Adrenal gland (tissue), 9 donors: ENCODE measurements at regions not wholly inside any gene's neighbourhood (a gene's known extent, or its start where the extent isn't known, plus 50 kb on each side); places are given as distances from the start of the nearest gene placed in this dataset.

Experiments
- DNase-seq, 7 donors: peaks; one replicate each; pipeline ENCODE4 v3.0.0-alpha.2; 2019 to 2020
- H3K27ac ChIP-seq, 5 donors: fragments of 200-600 bp; sonication (generic) in 4 of 5; 1 replicate in 3 of 5; 2 replicates in 2 of 5; pipeline versions ENCODE4 v1.5.1 to v1.8.0; 2016 to 2020; ENCODE audit warnings: mild to moderate bottlenecking in 1 of 5
- H3K27me3 ChIP-seq: fragments of 200-600 bp; 2 replicates; pipeline ENCODE4 v1.8.0; 2021
- H3K36me3 ChIP-seq, 2 donors: fragments of 200-600 bp; replicated peaks in 1 of 2; 1 replicate in 1 of 2; 2 replicates in 1 of 2; pipeline versions ENCODE4 v1.5.1 to v1.8.0; 2018 to 2022
- H3K4me1 ChIP-seq, 2 donors: fragments of 200-600 bp; replicated peaks in 1 of 2; 1 replicate in 1 of 2; 2 replicates in 1 of 2; pipeline versions ENCODE4 v1.5.1 to v1.8.0; 2018 to 2021
- H3K4me3 ChIP-seq, 4 donors: fragments of 200-600 bp; sonication (generic) in 3 of 4; one replicate each; pipeline ENCODE4 v1.5.1; 2016 to 2018
- H3K9me3 ChIP-seq, 3 donors: fragments of 200-600 bp; sonication (generic) in 1 of 3; replicated peaks in 1 of 3; 1 replicate in 2 of 3; 2 replicates in 1 of 3; pipeline versions ENCODE4 v1.5.1 to v1.8.0; 2016 to 2021
- POLR2A ChIP-seq, 2 donors: fragments of 450-650 bp; IDR thresholded peaks; one replicate each; pipeline ENCODE4 v1.6.1; 2017; ENCODE audit warnings: antibody characterized with exemption in 2 of 2, mild to moderate bottlenecking in 2 of 2, moderate library complexity in 1 of 2
- WGBS, 4 donors: extraction: QIAGEN DNeasy Blood & Tissue Kit in 2 of 4; methylation state at CpG; one replicate each; pipeline versions ENCODE4 v1.1.5 to v1.1.7; 2013 to 2017; 5-methylcytosine and 5-hydroxymethylcytosine counted together
- intact Hi-C, 2 donors: fragments of 100-400 bp; cut with DNase I; formaldehyde crosslinking; loops; one replicate each; pipeline versions ENCODE4 v1.14.1 to v1.15.0; 2022 to 2023
- TF ChIP-seq, protein P1 (sequence below), 6 experiments: fragments of 450-650 bp in 4 of 6; fragments of 200-600 bp in 2 of 6; sonication (generic) in 1 of 6; IDR thresholded peaks; 1 replicate in 5 of 6; 2 replicates in 1 of 6; pipeline versions ENCODE4 v1.5.1 to v1.8.0; 2016 to 2021; ENCODE audit warnings: antibody characterized with exemption in 6 of 6, mild to moderate bottlenecking in 2 of 6, moderate library complexity in 1 of 6
- donor health status: healthy with polysubstance abuse.
- donor health status: Bipolar disorder and iron deficiency.
- donor health status: DM: yes; HTN: yes; CAD: no.
- donor health status: DM: no; HTN: no; CAD: no.
- donor health status: DM: no; HTN: no; CAD: no.

DNA sequence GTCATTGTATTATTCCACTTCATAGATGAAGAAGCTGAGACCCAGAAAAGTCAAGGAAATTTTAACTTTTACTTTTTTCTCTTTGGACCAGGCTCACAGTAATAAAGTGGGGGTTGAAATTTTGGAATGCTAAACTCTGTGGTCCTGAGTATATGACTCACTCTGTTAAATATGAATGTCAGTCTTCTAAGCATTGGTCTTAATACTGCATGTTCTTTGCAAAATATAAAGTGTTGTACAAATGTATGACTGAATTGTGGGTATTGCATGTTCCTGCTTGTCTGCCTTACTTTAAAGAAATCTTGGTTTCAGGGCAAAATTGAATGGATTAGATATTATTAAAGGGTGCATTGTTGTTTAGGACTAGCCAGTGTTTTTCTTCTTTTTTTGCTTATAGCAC lies 950.8 kb upstream of the GOT2 start:
- Histone ChIP-seq H3K27ac (no peak overlapping the region), H3K36me3 (no peaks in the 10 kb centered on the region), H3K4me3 (no peak overlapping the region), H3K9me3 (no peaks in the 10 kb centered on the region), H3K27me3 (no peaks in the 10 kb centered on the region), H3K4me1 (no peaks in the 10 kb centered on the region)
- intact Hi-C loops: no loop called here
- DNase-seq: no peak
- no peak for TF ChIP-seq POLR2A (IDR thresholded peaks at IDR 0.05)
- TF ChIP-seq, protein P1, sequence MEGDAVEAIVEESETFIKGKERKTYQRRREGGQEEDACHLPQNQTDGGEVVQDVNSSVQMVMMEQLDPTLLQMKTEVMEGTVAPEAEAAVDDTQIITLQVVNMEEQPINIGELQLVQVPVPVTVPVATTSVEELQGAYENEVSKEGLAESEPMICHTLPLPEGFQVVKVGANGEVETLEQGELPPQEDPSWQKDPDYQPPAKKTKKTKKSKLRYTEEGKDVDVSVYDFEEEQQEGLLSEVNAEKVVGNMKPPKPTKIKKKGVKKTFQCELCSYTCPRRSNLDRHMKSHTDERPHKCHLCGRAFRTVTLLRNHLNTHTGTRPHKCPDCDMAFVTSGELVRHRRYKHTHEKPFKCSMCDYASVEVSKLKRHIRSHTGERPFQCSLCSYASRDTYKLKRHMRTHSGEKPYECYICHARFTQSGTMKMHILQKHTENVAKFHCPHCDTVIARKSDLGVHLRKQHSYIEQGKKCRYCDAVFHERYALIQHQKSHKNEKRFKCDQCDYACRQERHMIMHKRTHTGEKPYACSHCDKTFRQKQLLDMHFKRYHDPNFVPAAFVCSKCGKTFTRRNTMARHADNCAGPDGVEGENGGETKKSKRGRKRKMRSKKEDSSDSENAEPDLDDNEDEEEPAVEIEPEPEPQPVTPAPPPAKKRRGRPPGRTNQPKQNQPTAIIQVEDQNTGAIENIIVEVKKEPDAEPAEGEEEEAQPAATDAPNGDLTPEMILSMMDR (IDR thresholded peaks at IDR 0.05): no peak

DNA sequence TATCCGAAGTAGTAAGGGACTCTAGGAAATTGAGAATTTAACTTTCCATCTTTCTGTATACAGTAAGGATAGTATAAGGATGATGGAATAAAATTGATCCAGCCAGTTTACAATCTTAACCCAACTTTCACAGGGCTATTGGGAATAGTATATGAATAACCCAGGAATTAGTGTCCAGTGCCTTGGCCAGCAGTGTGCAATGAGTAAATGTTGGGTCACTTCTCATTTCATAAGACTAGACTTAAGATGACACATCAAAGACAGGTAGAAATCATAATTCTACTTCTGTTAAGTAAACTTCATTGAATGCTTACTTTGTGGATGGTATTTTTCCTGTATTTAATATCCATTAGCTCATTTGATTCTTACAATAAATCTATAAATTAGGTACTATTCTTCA lies 949.6 kb upstream of the GOT2 start:
- Histone ChIP-seq H3K4me3 (no peak overlapping the region), H3K4me1 (no peaks in the 10 kb centered on the region), H3K36me3 (no peaks in the 10 kb centered on the region), H3K27ac (no peak overlapping the region), H3K9me3 (no peaks in the 10 kb centered on the region), H3K27me3 (no peaks in the 10 kb centered on the region)
- WGBS, 4 donors: 61 to 79% (median 71%) methylated on average over 1 of the region's 1 CpG
- DNase-seq: no peak
- TF ChIP-seq, protein P1 (IDR thresholded peaks at IDR 0.05): no peak
- no peak for TF ChIP-seq POLR2A (IDR thresholded peaks at IDR 0.05)
- intact Hi-C loops: no loop called here

DNA sequence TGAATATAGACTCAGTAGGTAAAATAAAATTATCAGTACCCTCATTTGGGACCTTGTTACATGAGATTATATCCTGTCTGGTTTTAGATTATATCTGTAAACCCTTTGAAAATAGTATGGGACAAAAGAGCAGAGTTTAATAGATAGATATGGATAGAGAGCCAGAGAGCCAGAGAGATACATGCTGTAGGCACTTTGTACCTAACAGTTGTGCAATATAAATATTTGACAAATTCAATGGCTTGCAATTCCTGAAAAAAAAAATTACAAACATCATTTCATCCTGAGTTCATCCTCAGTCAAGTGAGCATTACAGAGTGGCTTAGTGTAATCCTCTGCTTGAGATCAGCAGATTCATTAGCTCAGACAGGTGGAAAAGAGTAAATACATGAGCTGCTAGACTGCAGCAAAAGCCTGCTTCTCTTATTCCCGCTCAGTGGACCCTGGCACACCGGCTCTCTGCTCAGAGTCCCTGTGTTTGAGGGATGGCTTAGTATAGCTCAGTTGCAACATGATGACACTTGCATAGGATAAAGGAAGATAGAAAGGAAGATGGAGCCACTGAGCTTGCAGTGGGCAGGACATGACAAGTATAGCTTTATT lies 931.6 kb upstream of the GOT2 start:
- Histone ChIP-seq H3K36me3 (no peaks in the 10 kb centered on the region), H3K27ac (no peak overlapping the region), H3K4me1 (no peaks in the 10 kb centered on the region), H3K9me3 (no peaks in the 10 kb centered on the region), H3K27me3 (no peaks in the 10 kb centered on the region), H3K4me3 (no peak overlapping the region)
- WGBS, 4 donors: 80 to 95% (median 90%) methylated on average over 2 of the region's 2 CpGs
- TF ChIP-seq, protein P1 (IDR thresholded peaks at IDR 0.05): no peak
- TF ChIP-seq POLR2A (IDR thresholded peaks at IDR 0.05): no peak
- DNase-seq: no peak
- intact Hi-C loops: no loop called here

DNA sequence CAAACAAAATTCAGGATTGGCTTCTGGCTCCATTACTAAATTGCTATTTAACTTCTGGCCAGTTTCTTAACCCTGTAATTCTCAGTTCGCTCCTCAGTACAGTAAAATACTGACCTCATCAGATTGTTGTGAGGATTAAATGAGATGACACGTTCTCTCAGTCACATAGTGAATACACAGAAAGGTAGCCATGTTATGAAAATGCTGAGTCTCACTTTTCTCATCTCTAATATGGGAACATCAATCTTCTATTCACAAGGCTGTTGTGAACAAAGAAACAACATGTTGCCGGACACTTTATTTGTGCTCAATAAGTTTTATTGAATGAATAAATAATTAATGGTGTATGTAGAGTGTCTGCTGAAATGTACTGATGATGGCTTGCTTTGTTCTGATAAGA lies 924.5 kb upstream of the GOT2 start:
- Histone ChIP-seq H3K4me3 (no peak overlapping the region), H3K4me1 (no peaks in the 10 kb centered on the region), H3K9me3 (no peaks in the 10 kb centered on the region), H3K36me3 (no peaks in the 10 kb centered on the region), H3K27ac (no peak overlapping the region), H3K27me3 (no peaks in the 10 kb centered on the region)
- DNase-seq: no peak
- TF ChIP-seq, protein P1 (IDR thresholded peaks at IDR 0.05): no peak
- no peak for TF ChIP-seq POLR2A (IDR thresholded peaks at IDR 0.05)
- intact Hi-C loops: no loop called here
- WGBS, 4 donors: 65 to 80% (median 72%) methylated on average over 3 of the region's 3 CpGs
